ENCODE measurements at regions not wholly inside any gene's neighbourhood (a gene's known extent, or its start where the extent isn't known, plus 50 kb on each side); places are given as distances from the start of the nearest gene placed in this dataset.
"Not testable (repeated sequence)": the region's sequence is repeated elsewhere in the genome, so short reads cannot be mapped to it uniquely, and the experiment has no call there.

- DNase-seq: no peak
These were observed 159.1 kb downstream of the SEC23IP start for GRCh38 chr10:120051671-120052070.

GRCh38 chr10:120052964-120053702, 160.6 kb downstream of the SEC23IP start:
- DNase-seq: no peak

- DNase-seq: not testable (repeated sequence)
These were observed 167.3 kb downstream of the SEC23IP start for GRCh38 chr10:120059790-120060189.

- no peak for DNase-seq
These were observed 174.9 kb downstream of the SEC23IP start for GRCh38 chr10:120067427-120067826.

GRCh38 chr10:120069700-120070099, 177.2 kb downstream of the SEC23IP start:
- DNase-seq: no peak

- no peak for DNase-seq
These were observed 182.8 kb downstream of the SEC23IP start for GRCh38 chr10:120075349-120075748.

GRCh38 chr10:120076996-120077706, 184.6 kb downstream of the SEC23IP start:
- DNase-seq: no peak

- DNase-seq: no peak
These were observed 185.4 kb downstream of the SEC23IP start for GRCh38 chr10:120077707-120078492.

- no peak for DNase-seq
These were observed 192.7 kb downstream of the SEC23IP start for GRCh38 chr10:120085096-120085796.

- no peak for DNase-seq
These were observed 193.5 kb downstream of the SEC23IP start for GRCh38 chr10:120086066-120086465.

- no peak for DNase-seq
These were observed 194.6 kb downstream of the SEC23IP start for GRCh38 chr10:120087109-120087508.

GRCh38 chr10:120095875-120096274, 203.3 kb downstream of the SEC23IP start:
- no peak for DNase-seq

GRCh38 chr10:120097766-120098165, 205.2 kb downstream of the SEC23IP start:
- no peak for DNase-seq

- DNase-seq: no peak
These were observed 205.9 kb downstream of the SEC23IP start for GRCh38 chr10:120098232-120098930.

- no peak for DNase-seq
These were observed 211.4 kb downstream of the SEC23IP start for GRCh38 chr10:120103738-120104560.

- DNase-seq: no peak
These were observed 212.5 kb downstream of the SEC23IP start for GRCh38 chr10:120105001-120105400.

- no peak for DNase-seq
These were observed 213.0 kb downstream of the SEC23IP start for GRCh38 chr10:120105492-120105891.

- DNase-seq: no peak
These were observed 216.4 kb downstream of the SEC23IP start for GRCh38 chr10:120108916-120109315.

GRCh38 chr10:120109725-120110124, 217.2 kb downstream of the SEC23IP start:
- not testable (repeated sequence) for DNase-seq

- no peak for DNase-seq
These were observed 217.7 kb downstream of the SEC23IP start for GRCh38 chr10:120110196-120110595.

GRCh38 chr10:120111628-120112027, 219.1 kb downstream of the SEC23IP start:
- DNase-seq: no peak

All from SHP77 treated with DMSO at 0.1 percent for 48 hours (cell line).